NCI-H226 (cell line): ENCODE measurements at regions not wholly inside any gene's neighbourhood (a gene's known extent, or its start where the extent isn't known, plus 50 kb on each side); places are given as distances from the start of the nearest gene placed in this dataset.

Source experiments
- DNase-seq: peaks from one replicate; pipeline ENCODE4 v3.0.0-alpha.2; 2015

- DNase-seq: no peak
Measured at GRCh38 chrX:104306180-104306579, 51.4 kb upstream of the ESX1 start.
